Activated CD4-positive, alpha-beta T cell treated with anti-CD3 and anti-CD28 coated beads for 4 hours (primary cell): ENCODE measurements at regions not wholly inside any gene's neighbourhood (a gene's known extent, or its start where the extent isn't known, plus 50 kb on each side); places are given as distances from the start of the nearest gene placed in this dataset.

ENCODE experiments used
- DNase-seq, 2 donors: peaks; one replicate each; pipeline ENCODE4 v3.0.0-alpha.2; 2020

- DNase-seq = no peak
These were observed 58.1 kb downstream of the KLF4 start for GRCh38 chr9:107431461-107431860.

GRCh38 chr9:107430071-107430470, 59.5 kb downstream of the KLF4 start:
- no peak for DNase-seq

- no peak for DNase-seq
These were observed 63.4 kb downstream of the KLF4 start for GRCh38 chr9:107426126-107426525.

- DNase-seq = peak; percentile 12 to 16
These were observed 64.2 kb downstream of the KLF4 start for GRCh38 chr9:107425101-107426025.

GRCh38 chr9:107423540-107423939, 66.0 kb downstream of the KLF4 start:
- no peak for DNase-seq

- DNase-seq = no peak
These were observed 67.1 kb downstream of the KLF4 start for GRCh38 chr9:107422189-107423185.

GRCh38 chr9:107410420-107410819, 79.1 kb downstream of the KLF4 start:
- DNase-seq = no peak

GRCh38 chr9:107409581-107410389, 79.8 kb downstream of the KLF4 start:
- no peak for DNase-seq

- no peak for DNase-seq
These were observed 81.9 kb downstream of the KLF4 start for GRCh38 chr9:107407675-107408074.

- no peak for DNase-seq
These were observed 84.1 kb downstream of the KLF4 start for GRCh38 chr9:107405511-107405910.

- no peak for DNase-seq
These were observed 84.8 kb downstream of the KLF4 start for GRCh38 chr9:107404736-107405135.

- DNase-seq = no peak
These were observed 85.4 kb downstream of the KLF4 start for GRCh38 chr9:107404161-107404560.

GRCh38 chr9:107397076-107398044, 92.2 kb downstream of the KLF4 start:
- no peak for DNase-seq

GRCh38 chr9:107394264-107394663, 95.3 kb downstream of the KLF4 start:
- no peak for DNase-seq

GRCh38 chr9:107390778-107391177, 98.8 kb downstream of the KLF4 start:
- DNase-seq = no peak

- DNase-seq = no peak
These were observed 99.3 kb downstream of the KLF4 start for GRCh38 chr9:107390279-107390678.

- DNase-seq = no peak
These were observed 99.9 kb downstream of the KLF4 start for GRCh38 chr9:107389617-107390071.

- DNase-seq = no peak
These were observed 100.7 kb downstream of the KLF4 start for GRCh38 chr9:107388890-107389289.

GRCh38 chr9:107387409-107387808, 102.2 kb downstream of the KLF4 start:
- DNase-seq = no peak

- DNase-seq = no peak
These were observed 103.2 kb downstream of the KLF4 start for GRCh38 chr9:107386396-107386795.
